ENCODE measurements at regions not wholly inside any gene's neighbourhood (a gene's known extent, or its start where the extent isn't known, plus 50 kb on each side); places are given as distances from the start of the nearest gene placed in this dataset.

DNA sequence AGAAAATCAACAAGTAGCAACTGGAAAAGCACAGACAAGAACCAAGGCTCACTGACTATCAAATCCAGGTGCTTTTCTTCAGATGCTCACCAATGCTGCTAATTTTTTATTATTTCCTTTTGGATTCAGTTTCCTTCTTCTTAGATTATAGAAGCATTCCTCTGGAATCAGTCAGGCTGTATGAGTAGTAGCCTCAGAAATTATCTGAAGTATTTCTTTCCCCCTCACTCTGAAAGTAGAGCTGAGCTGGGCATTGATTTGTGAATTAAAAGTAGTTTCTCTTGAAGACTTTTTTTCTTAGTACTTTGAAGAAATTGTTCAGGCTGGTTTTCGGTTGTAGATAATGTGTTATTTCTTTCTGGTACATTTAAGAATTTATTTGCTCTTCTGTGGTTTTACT lies 273.7 kb downstream of the NOL4 start:
- peak; percentile 18 for DNase-seq

DNA sequence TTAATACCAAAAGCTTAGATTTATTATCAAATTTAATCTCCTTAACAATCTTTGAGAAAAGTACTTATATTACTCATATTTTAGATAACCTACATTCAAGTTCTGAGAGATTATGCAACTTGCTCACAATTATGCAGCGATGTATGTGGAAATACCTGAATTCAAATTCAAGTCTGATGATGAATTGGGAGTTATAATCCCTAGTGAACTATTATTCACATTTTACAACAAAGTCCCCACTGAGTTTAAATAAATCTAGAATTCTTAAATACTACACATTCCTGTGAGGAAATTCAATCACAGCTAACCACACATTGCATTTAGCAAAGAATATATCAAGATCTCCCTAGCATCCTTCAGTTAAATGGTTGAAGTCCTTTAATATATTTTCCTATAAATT lies 278.4 kb downstream of the NOL4 start:
- no peak for DNase-seq

DNA sequence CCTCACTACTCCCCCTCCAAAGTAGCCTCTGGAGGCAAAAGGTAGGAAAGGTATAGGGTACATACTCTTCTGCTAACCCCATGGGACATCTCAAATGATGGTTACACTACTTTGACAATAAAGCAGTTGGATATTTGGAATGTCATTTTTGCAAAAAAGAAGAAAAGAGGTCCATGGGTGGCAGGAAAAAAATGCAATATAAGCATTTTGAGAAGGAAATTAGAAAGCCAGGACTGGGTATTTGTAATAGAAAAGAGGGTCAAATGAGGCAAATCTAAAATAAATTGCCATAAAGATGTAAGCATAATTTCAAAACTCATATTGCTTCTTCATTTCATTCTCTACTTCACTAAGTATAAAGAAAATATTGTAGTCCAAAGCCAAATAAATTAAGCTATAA lies 280.2 kb downstream of the NOL4 start:
- no peak for DNase-seq

DNA sequence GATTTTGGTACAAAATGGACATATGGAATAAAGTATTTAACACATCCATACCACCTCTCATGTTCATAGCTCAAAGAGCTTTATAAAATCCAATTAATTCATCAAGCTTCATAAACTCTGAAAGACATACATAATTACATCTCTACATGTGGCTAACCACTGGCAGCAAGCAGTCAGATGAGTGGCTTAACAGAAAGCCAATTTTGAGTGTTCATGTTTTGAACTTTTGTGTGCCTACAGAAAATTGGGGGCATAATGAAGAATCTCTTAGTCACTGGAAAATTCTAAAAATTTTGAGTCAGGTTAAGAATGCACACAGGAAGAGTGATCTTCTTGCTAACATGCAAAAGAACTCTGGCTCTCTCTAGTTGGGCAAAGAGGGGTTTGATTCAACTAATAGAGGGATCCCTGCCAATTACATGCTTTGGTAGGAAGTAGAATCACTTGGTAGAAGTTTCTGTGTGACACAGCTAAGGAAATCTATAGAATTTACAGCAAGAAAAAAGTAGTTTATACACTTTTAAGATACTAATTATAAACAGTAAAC lies 287.4 kb downstream of the NOL4 start:
- DNase-seq: no peak

DNA sequence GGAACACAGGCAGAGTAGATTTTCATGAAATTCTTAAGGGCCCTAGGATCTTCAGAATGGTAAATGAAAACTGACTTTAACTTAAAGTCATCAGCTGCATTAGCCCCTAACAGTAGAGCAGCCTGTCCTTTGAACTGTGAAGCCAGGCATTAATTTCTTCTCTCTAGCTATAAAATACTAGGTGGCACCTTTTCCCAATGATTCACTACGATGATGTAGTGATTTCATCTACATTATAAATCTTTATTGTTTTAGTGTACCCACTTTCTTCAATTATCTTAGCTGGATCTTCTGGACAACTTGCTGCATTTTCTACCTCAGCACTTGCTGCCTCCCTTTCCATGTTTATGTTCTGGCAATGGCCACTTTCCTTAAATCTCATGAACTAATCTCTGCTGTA lies 290.5 kb downstream of the NOL4 start:
- no peak for DNase-seq

DNA sequence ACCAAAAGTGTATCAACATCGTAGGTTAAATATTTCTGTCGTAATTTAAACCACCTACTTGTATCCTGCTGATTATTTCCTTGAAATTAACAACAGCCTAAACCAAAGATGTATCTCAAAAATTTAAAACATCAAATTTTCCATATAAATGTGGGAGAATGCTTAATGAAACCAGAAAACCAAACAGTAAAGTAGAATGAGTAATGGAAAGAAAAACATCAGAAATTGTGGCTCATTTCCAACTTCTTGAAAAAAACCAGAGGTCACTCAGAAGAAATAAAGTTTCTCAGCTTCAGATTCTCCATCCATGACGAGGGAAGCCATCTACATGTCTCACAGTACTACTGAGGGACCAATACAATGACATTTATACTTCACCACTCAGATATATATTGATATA lies 296.5 kb downstream of the NOL4 start:
- DNase-seq: peak; percentile 86

DNA sequence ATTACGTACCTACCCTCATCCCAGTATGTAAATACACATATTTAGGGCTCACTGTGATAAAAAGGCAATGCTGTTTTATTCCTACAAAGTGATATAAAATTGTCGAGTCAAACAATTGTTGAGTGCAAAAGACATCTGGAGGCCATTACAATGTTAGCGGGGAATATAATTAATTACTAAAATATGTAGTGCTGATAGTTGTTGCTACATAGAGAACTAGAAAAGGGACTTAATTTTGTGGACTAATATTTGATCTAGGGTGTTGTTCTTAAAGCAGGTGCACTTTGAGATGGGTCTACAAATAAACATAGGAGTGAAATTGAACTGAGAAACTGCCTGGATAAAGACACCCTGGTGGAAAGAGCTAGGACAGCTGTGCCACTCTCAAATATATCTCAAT lies 300.1 kb downstream of the NOL4 start:
- no peak for DNase-seq

DNA sequence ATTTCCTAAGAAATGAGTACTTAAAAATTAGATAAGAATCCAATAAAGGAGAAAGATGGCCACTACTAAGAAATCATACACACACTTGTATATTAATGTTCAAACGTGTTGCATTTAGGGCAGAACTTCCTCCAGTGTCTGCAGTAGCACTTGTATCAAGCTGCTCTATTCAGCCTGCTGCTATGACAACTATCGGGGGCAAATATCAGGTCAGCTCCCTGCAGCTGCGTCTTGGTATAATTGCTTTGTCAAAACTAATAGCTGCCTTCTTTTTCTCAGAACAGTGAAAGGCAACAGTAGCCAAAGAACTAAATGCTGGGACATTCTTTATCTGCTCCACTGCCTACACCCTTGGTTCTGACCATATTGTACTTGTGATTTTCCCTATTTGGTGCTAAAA lies 300.7 kb downstream of the NOL4 start:
- DNase-seq: no peak

DNA sequence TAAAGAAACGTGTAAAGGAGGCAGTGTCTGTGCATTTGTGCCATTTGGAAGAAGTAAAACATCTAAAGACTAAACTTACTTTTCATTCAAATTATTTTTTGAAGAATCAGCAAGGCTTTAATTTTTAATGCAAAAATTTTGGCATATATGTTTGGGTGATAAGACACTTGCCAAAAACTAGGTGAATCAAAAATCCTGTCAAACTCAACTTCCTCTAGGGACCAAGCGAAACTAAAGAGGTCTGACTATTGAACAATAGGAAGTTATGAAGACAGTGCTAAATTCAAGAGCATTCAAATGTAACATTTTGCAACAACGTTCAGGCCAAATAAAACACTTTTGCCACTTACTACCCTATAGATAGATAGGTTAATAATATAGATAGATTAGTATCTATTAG lies 306.1 kb downstream of the NOL4 start:
- DNase-seq: no peak

DNA sequence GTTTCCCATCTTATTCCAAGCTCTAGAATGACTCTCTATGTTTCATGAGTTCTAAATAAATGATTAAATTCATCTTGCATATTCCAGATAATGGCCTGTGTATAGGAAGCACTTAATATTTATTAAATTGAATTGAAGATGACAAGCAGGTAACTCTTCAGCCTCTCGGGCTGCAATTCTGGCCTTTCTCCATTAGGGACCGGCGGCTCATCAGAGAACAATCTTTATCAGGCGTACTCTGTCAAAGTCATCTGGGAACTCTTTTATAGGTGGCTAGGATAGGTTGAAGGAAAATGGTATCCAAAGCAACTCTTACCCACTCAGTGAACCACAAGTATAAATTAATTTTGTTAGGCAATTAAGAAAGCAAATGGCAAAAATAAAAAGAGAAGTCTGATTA lies 308.5 kb downstream of the NOL4 start:
- no peak for DNase-seq

DNA sequence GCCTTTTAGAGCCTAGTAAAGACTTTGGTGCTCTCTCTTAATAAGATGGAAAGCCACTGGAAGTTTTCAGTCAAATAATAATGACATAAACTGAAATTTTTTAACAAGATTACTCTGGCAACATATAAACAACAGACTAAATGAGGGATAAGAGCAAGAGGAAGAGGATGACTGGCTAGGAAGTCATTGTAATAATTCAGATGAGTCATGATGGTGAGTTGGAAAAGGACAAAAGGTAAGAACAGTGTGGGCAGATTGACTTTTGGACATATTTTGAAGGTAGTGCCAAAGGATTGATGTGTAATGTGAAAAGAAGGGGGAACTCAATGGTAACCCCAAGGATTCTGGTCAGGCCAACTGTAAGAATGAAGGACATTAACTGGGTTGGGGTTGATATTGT lies 310.3 kb downstream of the NOL4 start:
- peak; percentile 23 for DNase-seq

DNA sequence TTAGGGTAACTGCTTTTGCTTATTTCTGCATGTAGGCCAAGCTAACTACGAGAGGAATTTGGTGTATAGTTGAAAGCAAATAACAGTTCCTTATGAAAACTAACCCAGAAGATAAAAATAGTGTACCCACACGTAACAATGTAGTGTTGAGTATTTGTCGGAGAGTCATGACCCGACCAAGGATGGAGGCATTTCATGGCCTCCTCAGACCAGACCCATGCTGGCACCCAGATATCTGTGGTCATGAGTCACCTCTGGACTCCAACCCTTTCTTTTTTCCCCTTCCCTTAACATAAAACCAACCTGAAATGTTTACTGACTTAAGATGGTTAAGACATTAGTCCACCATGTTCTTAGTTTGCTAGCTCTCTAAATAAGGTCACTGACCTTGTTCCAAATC lies 318.7 kb downstream of the NOL4 start:
- no peak for DNase-seq

DNA sequence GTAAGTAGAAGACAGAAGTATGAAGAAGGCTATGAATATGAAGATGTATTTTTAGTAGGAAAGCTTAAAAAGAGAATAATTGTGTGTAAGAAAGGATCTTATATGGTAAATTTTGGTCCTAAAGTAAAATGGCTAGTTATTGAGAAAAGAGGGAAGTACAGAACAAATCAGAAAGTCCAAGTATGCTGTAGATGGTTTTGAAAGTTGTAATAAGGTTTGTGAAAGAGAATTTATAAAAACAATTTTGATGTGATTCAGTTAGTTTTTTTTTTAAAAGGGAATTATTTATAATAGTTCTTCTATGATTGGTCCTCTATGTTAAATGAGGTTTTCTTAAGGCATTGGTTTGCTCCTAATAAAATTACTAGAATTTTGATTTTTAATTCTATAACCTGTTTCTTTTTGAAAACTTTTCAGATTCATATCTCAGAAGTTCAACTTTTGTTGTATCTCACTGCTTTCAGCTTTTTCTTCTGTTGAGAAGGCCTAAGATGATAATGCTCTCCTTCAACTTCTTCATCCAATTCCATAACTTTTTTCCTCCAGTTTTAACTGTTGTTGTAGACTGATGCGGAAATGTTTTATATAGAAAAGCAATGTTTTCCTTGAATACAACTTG lies 322.7 kb downstream of the NOL4 start:
- DNase-seq: no peak

DNA sequence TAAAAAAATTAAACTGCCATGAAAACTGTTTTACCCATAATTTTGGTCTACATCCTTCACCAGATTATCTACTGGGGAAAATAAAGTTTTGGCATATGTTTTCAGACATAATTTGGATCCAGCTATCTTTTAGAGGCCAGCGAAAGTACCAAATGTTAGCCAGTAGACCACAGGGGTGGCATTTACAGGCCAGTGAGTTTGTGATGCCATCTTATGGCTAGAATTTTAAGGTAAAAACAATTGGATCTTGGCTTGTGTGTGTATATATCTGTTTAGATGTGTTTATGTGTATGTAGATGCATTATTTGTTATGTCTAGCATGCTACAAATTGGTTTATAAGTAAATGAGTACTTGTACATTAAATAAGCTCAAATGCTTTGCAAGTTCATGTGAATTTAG lies 322.6 kb downstream of the ASXL3 start:
- DNase-seq: no peak

DNA sequence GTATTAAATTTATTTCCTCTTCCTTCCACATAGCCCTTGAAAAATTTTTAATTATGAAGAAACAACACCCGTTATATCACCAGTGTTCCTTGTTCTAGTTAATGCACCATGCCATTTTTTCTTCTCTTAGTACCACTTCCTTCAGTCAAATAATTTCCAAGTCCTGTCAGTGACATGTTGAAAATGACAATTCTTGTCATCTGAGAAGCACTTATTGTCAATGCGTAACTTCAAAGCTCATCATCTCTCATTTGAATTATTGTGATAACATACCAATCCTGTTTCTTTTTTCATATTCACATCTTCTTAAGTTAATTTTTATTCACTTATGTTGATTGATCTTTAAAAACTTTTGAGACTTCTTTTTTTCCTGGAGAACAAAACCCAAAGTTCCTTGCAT lies 320.4 kb downstream of the ASXL3 start:
- no peak for DNase-seq

DNA sequence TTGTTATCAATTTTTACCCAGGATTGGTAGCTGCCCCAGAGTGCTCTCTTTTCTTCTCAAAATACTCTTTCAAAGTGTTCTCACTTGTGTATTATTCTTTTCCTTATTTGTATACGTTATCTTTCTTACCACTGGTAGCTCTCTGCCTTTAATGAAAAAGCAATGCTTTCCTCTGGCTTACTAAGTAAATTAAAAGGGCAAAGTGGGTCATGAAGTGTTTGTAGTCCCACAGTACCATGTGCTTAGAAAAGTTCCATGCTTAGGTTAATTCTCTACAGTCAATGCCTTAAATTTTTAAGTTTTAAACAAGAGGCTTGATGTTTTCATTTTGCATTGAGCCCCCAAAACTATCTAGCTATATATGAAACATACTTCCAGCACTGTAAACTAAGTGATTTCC lies 300.2 kb downstream of the ASXL3 start:
- no peak for DNase-seq

DNA sequence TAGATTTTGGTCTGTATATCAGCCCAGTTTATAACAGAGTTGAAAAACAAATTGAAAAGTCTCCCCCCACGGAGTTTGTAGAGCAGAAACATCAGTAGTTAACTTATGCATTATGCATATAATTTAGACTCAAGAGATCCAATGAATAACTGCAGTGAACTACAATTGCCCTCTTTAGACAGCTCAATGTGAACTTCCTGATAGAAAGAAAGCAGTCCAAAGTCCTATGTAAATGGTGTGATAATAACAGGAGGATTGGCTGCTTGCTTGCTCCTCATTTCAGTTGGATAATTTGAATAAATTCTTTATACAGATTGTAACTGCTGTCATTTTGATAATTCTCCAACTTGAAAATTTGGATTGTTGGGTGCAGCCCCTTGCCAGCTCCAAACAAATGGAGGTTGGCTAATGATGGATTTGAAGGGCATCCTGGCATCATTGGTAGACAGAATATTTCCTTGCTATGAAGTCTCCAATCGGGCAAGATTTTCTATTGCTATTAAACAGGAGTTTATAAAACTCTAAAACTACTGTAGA lies 297.1 kb downstream of the ASXL3 start:
- DNase-seq: no peak

DNA sequence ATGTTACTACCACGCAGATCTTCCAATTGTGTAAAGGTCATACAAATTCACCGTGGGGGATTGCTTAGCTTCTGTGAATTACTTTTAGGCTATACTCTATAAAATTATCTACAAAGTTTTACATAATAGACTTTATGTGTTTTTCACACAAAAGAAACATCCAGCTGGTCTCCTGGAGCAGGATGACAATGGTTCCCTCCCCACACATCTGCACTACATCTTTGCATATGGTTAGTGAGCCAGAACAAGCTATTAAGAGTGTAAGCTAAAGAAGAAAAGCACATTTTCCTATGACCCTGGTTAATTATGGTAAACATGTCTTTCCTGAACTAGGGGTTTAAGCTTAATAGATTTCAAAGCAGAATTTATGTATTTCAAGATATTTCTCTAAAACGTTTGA lies 295.1 kb downstream of the ASXL3 start:
- no peak for DNase-seq

DNA sequence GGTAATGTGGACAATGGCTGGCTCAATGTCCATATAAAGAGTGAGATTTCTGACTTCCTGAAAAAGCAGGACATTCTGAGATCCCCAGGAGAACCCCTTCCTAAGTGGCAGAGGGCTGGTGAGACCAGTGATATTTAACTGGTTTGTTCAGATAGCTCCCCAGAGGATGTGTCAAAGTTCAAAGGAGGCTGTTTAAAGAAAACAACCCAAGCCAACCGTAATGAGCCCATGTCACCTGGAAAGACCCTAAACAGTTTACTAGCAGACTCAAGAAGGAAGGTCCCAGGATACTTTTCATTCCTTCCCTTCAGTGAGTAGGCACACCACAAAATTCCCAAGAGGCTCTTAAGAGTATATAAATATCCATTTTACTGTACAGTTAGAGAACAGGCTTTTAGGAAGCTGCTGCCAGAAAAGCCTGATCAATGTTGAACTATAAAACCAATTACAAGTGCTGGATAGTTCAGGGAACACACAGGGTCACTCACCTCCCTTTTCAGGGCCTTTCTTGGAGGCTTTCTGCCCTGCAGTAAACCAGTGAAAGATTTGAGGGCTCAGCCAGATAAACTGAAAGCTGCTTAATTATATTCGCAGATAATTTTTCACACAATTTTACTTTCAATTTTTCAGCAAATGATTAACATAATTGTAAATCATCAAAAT lies 293.5 kb downstream of the ASXL3 start:
- no peak for DNase-seq

DNA sequence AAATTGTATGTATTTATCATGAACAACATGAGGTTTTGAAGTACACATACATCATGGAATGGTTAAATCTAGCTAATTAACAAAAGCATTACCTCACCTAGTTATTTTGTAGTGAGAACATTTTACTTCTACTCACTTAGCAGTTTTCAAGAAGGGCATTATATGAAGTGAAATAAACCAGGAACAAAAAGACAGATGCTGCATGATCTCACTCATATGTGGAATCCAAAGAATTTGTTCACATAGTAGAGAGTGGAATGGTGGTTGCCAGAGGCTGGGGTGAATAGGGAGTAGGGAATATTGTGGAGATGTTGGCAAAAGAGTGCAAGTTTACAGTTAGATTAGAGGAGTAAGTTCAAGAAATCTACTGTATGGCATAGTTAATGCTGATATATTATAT lies 292.0 kb downstream of the ASXL3 start:
- DNase-seq: peak; percentile 70

DNA sequence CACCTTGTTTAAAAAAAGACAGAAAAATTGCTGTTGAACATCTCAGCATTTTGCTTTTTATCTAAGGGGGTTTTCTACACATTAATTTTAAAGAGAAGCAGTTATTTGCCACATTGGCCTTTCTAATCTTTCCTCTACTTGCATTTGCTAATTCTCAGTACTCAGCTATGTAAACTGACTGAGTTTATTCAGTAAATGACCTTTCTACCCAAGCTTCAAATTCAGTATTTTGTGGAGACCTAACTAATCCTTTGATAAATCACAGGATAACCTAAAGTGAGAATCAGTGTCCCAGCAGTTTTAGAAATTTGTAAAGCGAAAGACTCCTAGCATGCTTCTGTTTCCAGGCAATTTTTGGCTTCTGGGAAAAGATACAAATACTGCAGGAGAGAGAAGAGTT lies 288.4 kb downstream of the ASXL3 start:
- DNase-seq: no peak

DNA sequence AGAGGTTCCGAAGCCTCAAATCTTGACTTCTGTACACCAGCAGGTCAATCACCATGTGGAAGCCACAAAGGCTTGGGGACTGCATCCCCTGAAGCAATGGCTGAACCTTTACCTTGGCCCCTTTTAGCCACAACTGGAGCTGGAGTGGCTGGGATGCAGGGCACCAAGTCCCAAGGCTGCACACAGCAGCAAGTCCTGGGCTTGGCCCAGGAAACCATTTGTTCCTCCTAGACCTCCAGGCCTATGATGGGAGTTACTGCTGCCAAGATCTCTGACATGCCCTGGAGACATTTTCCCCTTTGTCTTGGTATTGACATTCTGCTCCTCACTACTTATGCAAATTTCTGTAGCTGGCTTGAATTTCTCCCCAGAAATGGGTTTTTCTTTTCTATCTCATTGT lies 285.9 kb downstream of the ASXL3 start:
- DNase-seq: no peak

DNA sequence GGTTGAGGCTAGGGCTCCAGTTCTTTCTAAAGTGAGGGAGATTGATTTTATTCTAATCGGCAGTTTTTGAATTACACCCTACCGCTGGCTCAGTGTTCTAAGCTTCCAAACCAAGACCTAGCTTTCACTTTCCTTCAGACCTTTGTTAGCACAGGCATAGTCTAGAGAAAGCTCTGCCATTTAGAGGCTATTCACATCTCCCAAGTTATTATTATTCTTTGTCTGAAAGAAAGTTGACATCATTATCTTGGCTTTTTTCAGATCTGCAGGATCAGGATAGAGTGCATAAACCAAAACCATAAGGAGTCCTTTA lies 276.8 kb downstream of the ASXL3 start:
- DNase-seq: no peak

DNA sequence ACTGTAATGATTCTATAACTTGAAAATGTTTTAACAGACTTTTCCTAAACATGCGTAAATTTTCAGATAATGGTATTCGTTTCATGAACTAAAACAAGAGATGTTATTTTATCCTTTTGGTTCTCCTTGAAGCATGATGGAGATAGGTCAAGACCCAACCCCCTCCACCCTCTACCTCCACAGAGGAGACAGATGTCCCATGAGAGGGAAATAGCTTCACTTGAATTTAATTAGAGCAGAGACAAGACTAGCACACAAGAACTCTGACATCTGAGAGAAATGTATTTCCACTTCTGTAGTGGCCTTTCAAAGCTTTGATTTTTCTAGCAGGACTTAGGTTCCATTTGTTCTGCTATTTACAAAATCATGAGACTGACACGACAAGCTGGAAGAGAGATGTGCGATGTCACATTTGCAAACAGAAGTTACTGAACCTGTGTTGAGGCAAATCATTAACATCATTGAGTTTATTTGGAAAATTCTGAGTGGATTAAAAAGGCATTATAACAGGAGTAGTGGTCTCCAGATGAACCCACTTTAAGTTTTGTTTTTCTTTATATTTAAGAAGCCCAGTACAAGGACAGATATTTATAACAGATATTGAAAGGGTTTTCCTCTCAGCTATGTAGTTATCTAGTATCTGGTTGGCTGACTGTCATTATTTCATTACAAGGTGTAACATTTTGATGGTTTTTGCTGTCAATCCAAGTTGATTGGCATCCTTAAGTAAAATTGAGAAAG lies 276.2 kb downstream of the ASXL3 start:
- DNase-seq: no peak

All from kidney glomerular epithelial cell (primary cell).